NCI-H2196 (cell line): ENCODE measurements at regions not wholly inside any gene's neighbourhood (a gene's known extent, or its start where the extent isn't known, plus 50 kb on each side); places are given as distances from the start of the nearest gene placed in this dataset.
"Not testable (repeated sequence)": the region's sequence is repeated elsewhere in the genome, so short reads cannot be mapped to it uniquely, and the experiment has no call there.

Experiments
- DNase-seq: peaks from one replicate; lab custom pipeline; 2025; ENCODE audit not compliant: unreplicated experiment; lab: John Stamatoyannopoulos, UW

DNA sequence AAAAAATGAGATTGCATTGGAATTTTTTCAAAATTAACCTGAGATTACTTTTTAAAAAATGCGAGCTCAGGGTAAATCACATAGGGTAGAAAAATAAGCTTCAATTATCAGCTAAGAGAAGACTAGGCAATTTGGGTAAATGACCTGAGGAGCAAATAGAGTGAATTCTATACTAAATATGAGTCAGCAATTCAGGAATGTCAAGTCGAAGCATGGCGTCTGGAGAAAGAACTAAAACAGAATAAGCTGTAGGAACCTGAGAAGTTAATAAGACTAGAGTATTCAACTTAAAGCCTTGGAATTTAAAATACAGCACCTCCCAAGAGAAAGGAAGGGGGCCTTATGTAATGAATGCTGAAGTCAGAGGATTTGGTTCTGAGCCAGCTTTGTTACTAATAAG lies 487.0 kb downstream of the SUCLG1 start:
- no peak for DNase-seq

DNA sequence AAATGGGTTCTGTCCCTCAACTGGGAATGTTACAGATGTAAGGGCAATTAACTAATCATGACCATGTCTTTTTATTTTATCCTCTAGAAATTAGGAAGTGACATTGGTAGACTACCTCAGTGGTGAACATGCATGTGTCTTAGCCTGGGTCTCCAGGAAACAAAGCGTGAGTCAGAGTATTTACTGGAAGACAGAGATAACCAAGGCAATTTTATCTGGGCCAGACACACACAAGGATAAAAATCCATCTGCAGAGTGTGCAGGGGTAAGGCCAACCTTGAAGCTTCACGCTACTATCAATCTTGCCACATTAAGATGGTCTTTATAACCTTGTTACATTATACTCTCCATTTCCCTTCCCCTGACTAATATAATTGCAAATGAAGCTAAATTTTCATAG lies 487.5 kb downstream of the SUCLG1 start:
- no peak for DNase-seq

DNA sequence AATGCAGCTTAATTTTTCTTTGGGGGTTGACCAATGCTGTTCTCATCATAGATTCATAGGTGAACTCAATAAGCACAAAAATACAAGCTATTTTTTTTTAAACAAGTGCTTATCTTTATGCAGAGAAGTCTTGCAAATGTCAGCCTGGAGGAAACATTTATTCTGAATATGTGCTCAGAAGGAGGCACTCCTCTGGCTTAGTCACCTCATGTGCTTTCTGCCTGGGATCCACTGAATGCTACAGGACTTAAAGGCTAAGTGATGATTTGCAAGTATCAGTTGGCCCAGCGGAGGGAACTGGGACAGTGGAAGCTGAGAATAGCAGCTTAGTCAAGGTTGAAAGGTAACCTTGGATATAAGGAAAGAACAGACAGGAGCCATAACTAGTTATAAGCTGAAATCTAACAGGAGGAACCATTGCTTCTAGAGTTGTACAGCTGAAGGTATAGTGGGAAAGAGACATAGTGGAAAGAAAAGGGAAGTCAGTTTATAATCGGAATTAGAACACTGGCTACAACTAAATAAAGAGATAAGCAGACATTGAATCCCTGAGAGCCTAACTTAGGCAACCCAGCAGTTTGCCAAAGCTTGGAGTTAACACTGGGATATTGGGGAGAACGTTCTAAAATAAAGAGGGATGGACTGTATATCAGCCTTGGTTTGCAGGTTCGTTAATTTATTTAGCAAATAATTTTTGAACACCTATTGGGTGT lies 488.7 kb downstream of the SUCLG1 start:
- no peak for DNase-seq

DNA sequence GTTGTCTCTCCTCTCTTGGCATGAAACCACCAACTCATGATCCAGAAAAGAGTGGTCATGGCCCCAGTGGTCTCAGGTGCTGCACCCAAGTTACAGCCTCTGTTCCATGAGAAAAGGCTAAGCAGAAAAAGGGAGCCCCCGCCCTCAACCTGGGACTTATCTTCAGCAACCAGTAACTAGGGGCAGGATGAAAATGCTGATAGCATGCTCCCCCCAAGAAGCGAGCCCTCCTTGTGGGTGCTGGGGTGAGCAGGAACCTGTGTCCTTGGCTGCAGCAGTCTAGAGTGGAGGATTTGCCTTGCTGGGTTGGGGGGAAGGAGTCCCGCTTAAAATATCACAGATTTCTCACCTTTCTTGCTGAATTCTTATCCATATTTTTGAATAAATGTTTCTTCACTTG lies 490.0 kb downstream of the SUCLG1 start:
- no peak for DNase-seq

DNA sequence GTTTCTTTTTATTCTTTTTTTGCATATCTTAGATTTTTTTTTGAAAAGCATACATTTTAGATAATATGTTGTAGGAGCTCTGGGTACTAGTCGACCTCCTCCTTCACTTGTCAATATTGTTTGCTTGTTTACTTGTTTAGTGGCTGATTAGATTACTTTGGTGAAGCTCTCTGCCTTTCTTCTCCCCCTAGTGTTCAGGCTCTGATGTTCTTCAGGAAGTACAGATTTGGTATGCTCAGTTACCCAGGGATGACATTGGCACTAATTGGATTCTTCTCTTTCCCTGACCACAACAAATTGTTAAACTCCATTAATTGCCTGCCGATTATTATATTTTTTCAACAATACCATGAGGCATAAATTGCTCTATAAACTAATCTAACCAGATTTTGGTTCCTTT lies 491.2 kb downstream of the SUCLG1 start:
- DNase-seq, result no peak

DNA sequence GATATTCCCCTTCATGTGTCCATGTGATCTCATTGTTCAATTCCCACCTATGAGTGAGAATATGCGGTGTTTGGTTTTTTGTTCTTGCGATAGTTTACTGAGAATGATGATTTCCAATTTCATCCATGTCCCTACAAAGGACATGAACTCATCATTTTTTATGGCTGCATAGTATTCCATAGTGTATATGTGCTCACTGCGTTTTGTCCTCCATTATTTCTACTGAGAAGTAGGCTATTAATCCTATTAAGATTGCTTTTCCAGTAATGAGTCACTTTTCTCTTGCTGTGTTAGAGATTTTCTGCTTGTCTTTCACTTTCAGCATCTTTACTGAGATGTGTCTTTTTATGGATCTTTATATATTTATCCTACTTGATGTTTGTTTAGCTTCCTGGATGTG lies 492.1 kb downstream of the SUCLG1 start:
- not testable (repeated sequence) for DNase-seq

DNA sequence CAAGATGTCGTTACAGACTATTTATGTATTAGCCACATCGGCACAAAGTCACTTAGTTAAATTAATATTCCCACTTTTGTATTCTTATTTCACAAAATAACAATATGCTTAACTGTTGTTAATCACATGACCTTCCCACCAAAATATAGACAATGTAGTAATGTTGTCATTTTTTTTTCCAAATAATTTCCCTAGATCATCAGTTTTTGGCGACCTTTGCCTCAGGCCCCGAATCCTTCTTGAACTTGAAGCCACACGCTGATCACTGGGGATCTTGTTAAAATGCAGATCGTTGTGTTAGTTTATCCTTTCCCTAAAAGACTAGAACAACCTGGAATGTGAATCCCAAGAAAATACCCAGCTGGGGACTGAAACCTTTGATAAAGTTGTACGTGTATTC lies 497.6 kb downstream of the SUCLG1 start:
- DNase-seq, result no peak

DNA sequence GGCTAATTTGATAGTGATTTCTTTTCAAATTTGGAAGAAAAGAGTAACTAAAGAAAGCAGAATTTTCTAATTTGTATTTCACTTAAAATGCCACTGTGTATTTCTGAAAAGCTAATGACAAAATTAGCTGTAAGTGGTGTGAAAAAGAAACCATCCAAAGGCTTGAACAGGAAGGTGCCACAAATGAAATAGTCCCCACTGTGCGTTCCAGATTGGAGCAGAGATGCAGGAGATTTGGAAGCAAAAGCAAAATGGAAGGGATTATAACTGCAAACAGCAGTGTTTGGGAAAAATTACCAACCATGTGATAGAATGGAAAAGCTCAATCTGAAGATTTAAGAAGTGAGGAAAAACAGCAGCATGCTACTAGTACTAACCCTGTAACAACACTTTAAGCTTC lies 498.7 kb downstream of the SUCLG1 start:
- DNase-seq, result no peak

DNA sequence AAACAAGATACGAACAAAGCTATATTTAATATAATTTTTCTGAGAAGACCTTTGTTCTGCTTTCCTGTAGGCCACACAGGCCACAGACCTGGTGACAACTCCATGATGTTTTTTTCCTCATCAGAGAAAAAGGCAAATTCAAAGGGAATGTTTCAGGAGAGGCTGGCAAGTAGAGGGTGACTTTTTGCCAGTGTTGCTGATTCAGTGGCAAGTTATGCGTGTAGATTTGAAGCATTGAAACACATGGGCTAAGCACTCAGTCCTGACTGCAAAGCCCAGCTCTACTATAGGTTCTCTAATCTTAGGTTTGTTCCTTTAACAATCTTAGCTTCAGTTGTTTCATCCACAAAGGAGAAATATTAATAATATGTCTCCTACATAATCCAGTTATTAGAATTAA lies 499.8 kb downstream of the SUCLG1 start:
- DNase-seq, result no peak

DNA sequence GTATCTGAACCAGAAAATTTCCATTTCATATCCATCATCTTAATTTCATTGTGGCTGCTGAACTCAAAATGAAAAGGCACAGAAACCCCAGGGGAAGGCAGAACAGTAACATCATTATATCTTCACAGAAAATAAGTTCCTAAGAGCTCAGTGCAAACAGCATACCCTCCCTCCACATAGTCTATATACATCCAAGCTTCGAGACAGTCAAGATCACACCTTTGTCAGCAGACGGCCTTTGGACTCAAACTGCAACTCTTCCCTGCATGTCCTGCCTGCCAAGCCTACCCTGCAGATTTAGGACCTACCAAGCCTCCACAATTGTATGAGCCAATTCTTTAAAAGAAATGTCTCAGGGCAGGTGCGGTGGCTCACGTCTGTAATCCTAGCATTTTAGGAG lies 502.1 kb downstream of the SUCLG1 start:
- no peak for DNase-seq

DNA sequence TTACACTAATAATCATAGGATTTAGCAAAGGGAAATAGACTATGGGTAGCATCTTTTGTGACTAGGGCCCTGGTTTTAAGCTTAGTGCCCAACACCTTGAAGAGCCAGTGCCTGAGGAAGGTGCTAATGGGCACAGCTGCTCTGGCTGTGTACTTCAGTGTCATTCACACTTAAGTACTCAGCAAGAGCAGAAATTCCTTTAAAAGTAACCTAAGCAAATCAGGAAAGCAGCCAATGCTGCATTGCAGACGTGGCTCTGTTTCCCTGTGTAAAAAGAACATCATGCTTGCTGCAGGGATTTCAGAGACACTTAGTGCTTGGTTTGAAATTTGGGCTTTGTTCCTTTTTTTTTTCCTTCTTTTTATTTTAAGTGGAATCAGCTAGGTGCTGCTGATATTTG lies 505.4 kb downstream of the SUCLG1 start:
- no peak for DNase-seq

DNA sequence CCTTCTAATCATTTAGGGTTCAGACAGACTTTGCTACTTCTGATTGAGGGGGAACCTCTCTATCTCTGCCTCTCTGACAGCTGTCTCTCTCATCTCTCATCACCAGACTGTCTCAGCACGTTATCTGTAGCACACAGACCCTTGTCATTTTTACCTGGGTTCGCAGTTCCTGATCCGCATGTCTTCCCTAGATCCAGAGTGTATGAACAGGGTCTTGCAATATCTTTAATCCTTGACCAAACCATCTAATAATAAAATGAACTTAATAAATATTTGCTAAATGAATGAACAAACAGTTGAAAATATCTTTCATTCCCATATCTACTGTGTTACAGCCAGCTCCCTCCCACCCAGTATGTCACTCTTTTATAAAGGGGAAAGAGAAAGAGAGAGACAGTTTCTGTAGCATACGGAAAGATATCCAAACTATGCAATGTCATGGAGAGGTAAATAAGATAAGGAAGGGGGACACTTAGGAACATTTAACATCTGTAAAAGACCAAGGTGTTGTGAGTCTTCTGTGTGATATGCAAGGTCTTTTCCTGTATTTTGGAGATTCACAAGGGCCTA lies 507.6 kb downstream of the SUCLG1 start:
- DNase-seq, result no peak

DNA sequence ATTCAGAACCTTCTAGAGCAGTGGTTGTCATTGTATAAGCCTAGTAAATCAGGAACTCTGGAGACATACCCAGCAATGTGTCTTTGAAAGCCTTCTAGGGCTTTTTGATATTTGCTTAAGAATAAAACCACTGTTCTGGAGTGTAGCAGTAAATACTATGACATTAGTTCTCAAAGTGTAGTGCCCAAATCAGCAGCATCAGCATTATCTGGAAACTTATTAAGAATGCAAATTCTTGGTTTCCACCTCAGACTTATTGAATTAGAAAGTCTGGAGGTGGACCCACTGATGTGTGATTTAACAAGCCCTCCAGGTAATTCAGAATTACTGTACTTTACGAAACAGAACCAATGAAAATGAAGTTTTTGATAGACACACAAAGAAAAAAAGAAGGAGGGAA lies 509.7 kb downstream of the SUCLG1 start:
- DNase-seq, result no peak

DNA sequence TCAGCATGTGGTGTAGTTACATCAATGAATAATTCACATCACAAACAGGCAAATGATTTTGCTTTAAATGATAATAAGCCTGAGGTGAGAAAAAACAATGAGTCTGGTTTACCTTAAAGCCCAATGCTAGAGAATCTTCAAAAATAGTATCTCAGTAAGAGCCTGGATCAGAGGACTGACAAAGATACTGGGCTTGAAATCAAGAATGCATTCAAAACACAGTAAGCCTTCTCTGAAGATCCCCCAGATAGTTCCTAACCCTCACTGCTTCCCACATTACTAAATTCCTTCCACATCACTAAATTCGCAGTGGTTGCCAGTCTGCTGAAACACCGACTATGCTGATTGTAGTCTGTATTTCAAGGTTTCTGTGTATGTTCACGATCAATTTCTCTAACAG lies 514.9 kb downstream of the SUCLG1 start:
- no peak for DNase-seq

DNA sequence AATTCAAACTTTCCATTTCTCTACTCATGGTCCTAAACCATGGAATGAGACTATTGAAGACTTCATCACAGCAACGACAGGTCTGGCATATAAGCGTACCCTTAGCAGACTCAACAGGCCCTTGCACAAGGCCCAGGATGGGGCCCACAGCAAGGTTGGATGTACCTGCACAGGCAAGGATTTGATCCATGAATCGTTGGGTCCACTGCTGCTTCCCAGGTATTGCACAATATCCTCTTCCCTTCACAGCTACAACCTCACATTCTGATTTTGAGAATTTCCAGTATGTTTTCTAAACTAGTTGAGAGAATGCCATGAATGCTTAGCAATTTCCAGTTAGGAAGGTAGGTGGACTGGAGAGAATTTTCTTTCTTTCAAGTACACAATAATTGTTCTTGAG lies 515.8 kb downstream of the SUCLG1 start:
- DNase-seq, result no peak

DNA sequence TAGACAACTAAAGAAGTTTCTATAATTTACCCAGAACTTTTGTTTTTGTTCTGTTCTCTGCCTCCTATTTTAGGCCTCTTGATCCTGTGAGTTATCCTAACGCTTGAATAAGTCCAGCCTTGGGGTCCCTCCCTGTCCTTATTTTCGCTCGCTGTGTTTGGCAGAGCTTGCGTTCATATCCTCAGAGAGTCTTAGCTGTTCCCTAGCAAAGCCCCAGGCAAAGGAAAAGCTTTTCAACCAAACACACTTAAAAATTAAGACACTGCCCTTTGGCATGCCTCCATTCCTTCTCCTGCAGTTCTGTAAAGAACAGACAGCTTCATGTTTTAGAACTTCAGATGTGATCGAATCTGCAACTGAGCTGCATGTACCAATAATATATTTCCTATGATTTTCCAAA lies 517.2 kb downstream of the SUCLG1 start:
- no peak for DNase-seq

DNA sequence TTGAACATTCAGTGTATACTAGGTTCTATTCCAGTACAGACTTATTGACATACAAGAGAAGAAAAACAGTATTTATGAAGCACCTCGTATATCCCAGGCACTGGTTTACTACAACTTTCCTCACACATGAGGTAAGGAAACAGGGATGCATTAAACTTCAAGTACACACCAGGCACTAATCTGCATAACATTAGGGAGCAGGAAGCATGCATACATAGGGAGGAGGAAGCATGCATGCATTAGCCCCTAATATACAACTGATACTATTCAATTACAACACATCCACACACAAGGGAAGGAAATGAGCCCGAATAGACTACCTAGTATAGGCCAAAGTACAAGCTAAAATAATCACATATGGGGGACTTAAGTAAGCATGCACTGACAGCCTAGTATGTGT lies 525.3 kb downstream of the SUCLG1 start:
- no peak for DNase-seq

DNA sequence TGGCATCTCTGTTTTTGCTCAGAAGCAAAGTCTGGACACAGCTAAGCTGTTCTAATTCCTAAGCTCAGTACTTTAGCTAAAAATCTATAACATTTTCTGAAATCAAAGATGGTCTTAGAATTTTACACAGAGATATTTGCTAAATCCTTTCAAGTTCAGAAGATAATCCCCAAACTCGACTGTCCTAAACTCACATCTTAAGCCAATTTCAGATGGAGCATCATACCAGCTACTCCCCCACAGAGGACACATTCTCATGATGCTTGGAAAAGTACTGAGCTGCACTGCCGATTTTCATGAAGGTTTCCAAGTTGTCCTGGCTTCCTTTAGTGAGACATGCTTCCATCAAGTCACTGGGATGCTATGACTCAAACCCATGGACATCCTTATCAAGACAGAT lies 535.5 kb downstream of the SUCLG1 start:
- no peak for DNase-seq

DNA sequence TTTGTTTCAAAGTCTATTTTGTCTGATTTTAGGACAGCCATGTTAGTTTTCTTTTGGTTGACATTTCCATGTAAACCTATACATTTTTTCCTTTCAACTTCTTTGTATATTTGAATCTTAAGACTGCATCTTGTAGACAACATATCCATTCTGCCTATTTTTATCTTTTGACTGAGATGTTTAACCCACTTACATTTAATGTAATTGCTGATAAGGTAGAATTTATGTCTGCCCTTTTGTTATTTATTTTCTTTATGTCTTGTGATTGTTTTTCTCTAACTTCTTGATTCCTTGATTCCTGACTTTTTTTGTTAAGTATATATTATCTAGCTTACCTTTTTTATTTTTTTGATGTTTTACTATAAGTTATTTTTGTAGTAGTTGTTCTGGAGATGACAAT lies 542.5 kb downstream of the SUCLG1 start:
- DNase-seq, result no peak

DNA sequence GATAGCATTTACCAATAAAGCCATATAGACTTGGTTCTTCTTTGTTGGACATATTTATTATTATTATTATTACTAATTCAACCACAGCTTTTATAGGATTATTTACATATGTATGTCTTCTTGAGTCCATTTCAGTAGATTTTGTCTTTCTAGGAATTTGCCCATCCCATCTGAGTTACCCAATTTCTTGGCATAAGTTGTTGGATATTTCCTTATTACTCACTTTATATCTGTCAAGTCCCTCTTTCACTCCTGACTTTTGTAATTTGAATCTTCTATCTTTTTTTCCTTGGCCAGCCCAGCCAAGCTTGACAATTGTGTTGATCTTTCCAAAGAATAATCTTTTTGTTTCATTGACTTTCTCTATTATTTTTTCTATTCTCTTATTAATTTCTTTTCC lies 543.7 kb downstream of the SUCLG1 start:
- DNase-seq, result no peak

DNA sequence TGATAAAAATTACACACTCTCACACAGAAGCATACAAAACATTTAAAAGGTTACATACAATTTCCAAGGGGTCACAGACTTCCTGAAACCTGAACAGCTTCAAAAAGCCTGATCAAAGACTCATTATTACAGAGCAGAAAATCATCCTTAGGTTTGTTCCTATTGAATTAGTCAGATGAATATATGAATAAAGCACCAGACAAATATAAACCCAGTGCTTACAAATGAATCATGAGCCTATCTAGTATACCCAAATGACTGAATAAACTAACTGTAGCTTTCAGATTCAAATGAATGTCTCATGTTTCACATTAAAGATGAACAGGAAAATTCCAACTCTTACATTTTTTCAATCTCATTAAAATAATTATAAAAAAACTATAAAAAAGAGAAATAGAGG lies 550.3 kb downstream of the SUCLG1 start:
- DNase-seq, result no peak

DNA sequence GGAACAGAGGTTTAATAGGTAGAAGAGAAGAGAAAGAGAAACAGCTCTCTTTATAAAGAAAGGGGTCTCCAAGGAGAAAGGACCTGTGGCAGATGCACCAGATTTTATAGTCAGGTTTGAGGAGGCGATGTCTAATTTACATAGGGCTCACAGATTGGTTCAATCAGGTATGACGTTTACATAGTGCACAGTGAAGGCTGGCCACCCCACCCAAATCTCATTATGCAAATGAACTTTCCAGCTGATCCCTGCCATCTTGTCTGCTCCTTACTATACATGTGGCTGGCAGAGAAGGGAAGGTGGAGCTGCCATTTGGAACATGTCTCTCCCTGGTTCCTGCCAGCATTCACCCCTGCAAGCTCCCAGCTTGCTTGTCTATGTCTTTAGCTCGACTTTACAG lies 557.8 kb downstream of the SUCLG1 start:
- no peak for DNase-seq

DNA sequence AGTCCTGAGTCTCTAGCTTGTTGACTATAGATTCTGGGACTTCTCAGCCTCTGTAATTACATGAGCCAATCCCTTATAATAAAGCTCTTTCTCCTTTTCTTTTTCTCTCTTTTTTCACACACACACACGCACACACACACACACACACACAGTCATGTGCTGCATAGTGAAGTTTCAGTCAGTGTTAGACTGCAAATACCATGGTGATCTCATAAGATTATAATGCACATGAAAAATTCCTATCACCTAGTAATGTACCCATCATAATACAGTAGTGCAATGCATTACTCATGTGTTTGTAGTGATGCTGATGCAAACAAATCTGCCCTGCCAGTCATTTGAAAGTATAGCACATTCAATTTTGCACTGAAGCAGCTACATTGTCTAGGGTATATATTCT lies 558.2 kb downstream of the SUCLG1 start:
- DNase-seq, result no peak
